HUES48 (cell line): ENCODE measurements at regions not wholly inside any gene's neighbourhood (a gene's known extent, or its start where the extent isn't known, plus 50 kb on each side); places are given as distances from the start of the nearest gene placed in this dataset.

ENCODE experiments used
- H3K27ac ChIP-seq: one replicate; pipeline ENCODE4 v1.7.0; 2013; ENCODE audit warnings: low read depth, low read length, inconsistent platforms
- H3K27me3 ChIP-seq: 2 replicates; pipeline ENCODE4 v1.6.1; 2013; ENCODE audit warnings: mild to moderate bottlenecking, low read length; ENCODE audit not compliant: control insufficient read depth, insufficient read depth
- H3K36me3 ChIP-seq: 2 replicates; pipeline ENCODE4 v1.6.1; 2013; ENCODE audit warnings: low read length; ENCODE audit not compliant: control insufficient read depth, insufficient read depth
- H3K4me1 ChIP-seq: 2 replicates; pipeline ENCODE4 v1.6.1; 2013; ENCODE audit warnings: mild to moderate bottlenecking, low read length; ENCODE audit not compliant: control insufficient read depth, insufficient read depth
- H3K4me3 ChIP-seq: 2 replicates; pipeline ENCODE4 v1.5.1; 2013; ENCODE audit warnings: mild to moderate bottlenecking, low read depth, low read length
- H3K9ac ChIP-seq: 2 replicates; pipeline ENCODE4 v1.6.1; 2013; ENCODE audit warnings: mild to moderate bottlenecking, low read depth, low read length, moderate library complexity
- H3K9me3 ChIP-seq: 2 replicates; pipeline ENCODE4 v1.6.1; 2013; ENCODE audit warnings: low read length; ENCODE audit not compliant: control insufficient read depth, insufficient read depth

- Histone ChIP-seq H3K9ac (no peak overlapping the region), H3K27ac (no peak overlapping the region), H3K36me3 (no peaks in the 10 kb centered on the region), H3K4me1 (no peaks in the 10 kb centered on the region), H3K27me3 (no peaks in the 10 kb centered on the region), H3K9me3 (no peaks in the 10 kb centered on the region), H3K4me3 (no peak overlapping the region)
Measured at GRCh38 chr18:28816155-28816554, 639.2 kb upstream of the CDH2 start.

GRCh38 chr18:28814365-28814764 lies 637.4 kb upstream of the CDH2 start:
- Histone ChIP-seq H3K4me3 (no peak overlapping the region), H3K36me3 (no peaks in the 10 kb centered on the region), H3K27me3 (no peaks in the 10 kb centered on the region), H3K9ac (no peak overlapping the region), H3K4me1 (no peaks in the 10 kb centered on the region), H3K27ac (no peak overlapping the region), H3K9me3 (no peaks in the 10 kb centered on the region)

- Histone ChIP-seq H3K27me3 (no peaks in the 10 kb centered on the region), H3K9me3 (no peaks in the 10 kb centered on the region), H3K4me3 (no peak overlapping the region), H3K4me1 (no peaks in the 10 kb centered on the region), H3K9ac (no peak overlapping the region), H3K27ac (no peak overlapping the region), H3K36me3 (no peaks in the 10 kb centered on the region)
Measured at GRCh38 chr18:28808373-28808772, 631.4 kb upstream of the CDH2 start.

- H3K4me1 ChIP-seq: no peaks in the 10 kb centered on the region
Measured at GRCh38 chr18:28805491-28805890, 628.6 kb upstream of the CDH2 start.

GRCh38 chr18:28804512-28805202 lies 627.7 kb upstream of the CDH2 start:
- Histone ChIP-seq H3K27ac (no peak overlapping the region), H3K27me3 (no peaks in the 10 kb centered on the region), H3K4me3 (no peak overlapping the region), H3K36me3 (no peaks in the 10 kb centered on the region), H3K9me3 (no peaks in the 10 kb centered on the region), H3K4me1 (no peaks in the 10 kb centered on the region), H3K9ac (no peak overlapping the region)

More at GRCh38 chr18:28805491-28805890, 628.6 kb upstream of the CDH2 start:
- no peak overlapping the region for H3K9ac ChIP-seq
- H3K36me3 ChIP-seq: no peaks in the 10 kb centered on the region
- H3K4me3 ChIP-seq: no peak overlapping the region
- no peaks in the 10 kb centered on the region for H3K9me3 ChIP-seq
- no peak overlapping the region for H3K27ac ChIP-seq
- no peaks in the 10 kb centered on the region for H3K27me3 ChIP-seq

GRCh38 chr18:28802546-28802945 lies 625.6 kb upstream of the CDH2 start:
- H3K27ac ChIP-seq: no peak overlapping the region

GRCh38 chr18:28801876-28802275 lies 624.9 kb upstream of the CDH2 start:
- Histone ChIP-seq H3K27ac (no peak overlapping the region), H3K9me3 (no peaks in the 10 kb centered on the region), H3K9ac (no peak overlapping the region), H3K27me3 (no peaks in the 10 kb centered on the region), H3K4me1 (no peaks in the 10 kb centered on the region), H3K4me3 (no peak overlapping the region), H3K36me3 (no peaks in the 10 kb centered on the region)

More at GRCh38 chr18:28802546-28802945, 625.6 kb upstream of the CDH2 start:
- H3K4me1 ChIP-seq: no peaks in the 10 kb centered on the region
- H3K9ac ChIP-seq: no peak overlapping the region
- H3K36me3 ChIP-seq: no peaks in the 10 kb centered on the region
- no peaks in the 10 kb centered on the region for H3K27me3 ChIP-seq
- no peaks in the 10 kb centered on the region for H3K9me3 ChIP-seq
- no peak overlapping the region for H3K4me3 ChIP-seq

- Histone ChIP-seq H3K4me3 (no peak overlapping the region), H3K9ac (no peak overlapping the region), H3K36me3 (no peaks in the 10 kb centered on the region), H3K4me1 (0 out of 2 replicates have a peak, but pooled peaks cover 3% of the 10 kb centered on the region), H3K27me3 (no peaks in the 10 kb centered on the region), H3K9me3 (no peaks in the 10 kb centered on the region), H3K27ac (no peak overlapping the region)
Measured at GRCh38 chr18:28794459-28795245, 617.7 kb upstream of the CDH2 start.

GRCh38 chr18:28793901-28794300 lies 617.0 kb upstream of the CDH2 start:
- Histone ChIP-seq H3K4me3 (no peak overlapping the region), H3K27ac (no peak overlapping the region), H3K4me1 (0 out of 2 replicates have a peak, but pooled peaks cover 3% of the 10 kb centered on the region), H3K36me3 (no peaks in the 10 kb centered on the region), H3K27me3 (no peaks in the 10 kb centered on the region), H3K9me3 (no peaks in the 10 kb centered on the region), H3K9ac (no peak overlapping the region)

GRCh38 chr18:28792404-28793086 lies 615.6 kb upstream of the CDH2 start:
- Histone ChIP-seq H3K9ac (no peak overlapping the region), H3K9me3 (no peaks in the 10 kb centered on the region), H3K27me3 (no peaks in the 10 kb centered on the region), H3K4me3 (no peak overlapping the region), H3K4me1 (0 out of 2 replicates have a peak, but pooled peaks cover 3% of the 10 kb centered on the region), H3K27ac (no peak overlapping the region), H3K36me3 (no peaks in the 10 kb centered on the region)

GRCh38 chr18:28791101-28791500 lies 614.2 kb upstream of the CDH2 start:
- H3K27ac ChIP-seq: no peak overlapping the region
- H3K36me3 ChIP-seq: no peaks in the 10 kb centered on the region
- H3K27me3 ChIP-seq: no peaks in the 10 kb centered on the region
- no peaks in the 10 kb centered on the region for H3K9me3 ChIP-seq
- H3K4me1 ChIP-seq: 0 out of 2 replicates have a peak, but pooled peaks cover 3% of the 10 kb centered on the region
- no peak overlapping the region for H3K4me3 ChIP-seq
- no peak overlapping the region for H3K9ac ChIP-seq
